H1 (cell line): ENCODE measurements at regions not wholly inside any gene's neighbourhood (a gene's known extent, or its start where the extent isn't known, plus 50 kb on each side); places are given as distances from the start of the nearest gene placed in this dataset.

Source experiments
- CTCF ChIA-PET: fragments of 300-600 bp; sonication (Branson Sonifier 250); formaldehyde crosslinking; loops from one replicate; lab custom pipeline; 2021; ENCODE audit not compliant: partially characterized antibody; lab: Charles Lee
- POLR2A ChIA-PET: fragments of 300-600 bp; sonication (Branson Sonifier 250); formaldehyde crosslinking; loops from one replicate; lab custom pipeline; 2021; ENCODE audit warnings: inconsistent platforms; ENCODE audit not compliant: partially characterized antibody; lab: Charles Lee
- DNase-seq, 2 experiments: peaks; one replicate each; pipeline versions ENCODE4 v3.0.0 to v3.0.0-alpha.2; 2010 to 2022; ENCODE audit warnings: low spot score in 2 of 2, low read depth in 1 of 2, mixed read lengths in 1 of 2
- FAIRE-seq: peaks from 2 replicates; lab custom pipeline; 2011; peaks lifted over from hg19 to GRCh38; lab: Jason Lieb, UNC
- H2AFZ ChIP-seq: 2 replicates; pipeline ENCODE4 v1.8.1; 2012; ENCODE audit warnings: low read length, inconsistent platforms
- H2AK5ac ChIP-seq: 2 replicates; pipeline ENCODE4 v1.6.1; 2013; ENCODE audit warnings: low read depth, low read length
- H2BK120ac ChIP-seq: replicated peaks from 2 replicates; pipeline ENCODE3; 2013; ENCODE audit warnings: low read depth, low read length, inconsistent platforms
- H2BK12ac ChIP-seq: 2 replicates; pipeline ENCODE4 v1.6.1; 2013; ENCODE audit warnings: low read depth, low read length
- H2BK15ac ChIP-seq: 2 replicates; pipeline ENCODE4 v1.6.1; 2013; ENCODE audit warnings: low read length
- H2BK20ac ChIP-seq: 2 replicates; pipeline ENCODE4 v1.6.1; 2013; ENCODE audit warnings: low read length
- H2BK5ac ChIP-seq: 2 replicates; pipeline ENCODE4 v1.6.1; 2013; ENCODE audit warnings: low read depth, low read length
- H3K14ac ChIP-seq: 2 replicates; pipeline ENCODE4 v1.6.1; 2013; ENCODE audit warnings: inconsistent platforms; ENCODE audit not compliant: insufficient read length
- H3K18ac ChIP-seq: 2 replicates; pipeline ENCODE4 v1.6.1; 2013; ENCODE audit warnings: low read length; ENCODE audit errors: extremely low read depth
- H3K23ac ChIP-seq: 2 replicates; pipeline ENCODE4 v1.6.1; 2013; ENCODE audit warnings: inconsistent platforms; ENCODE audit not compliant: insufficient read length
- H3K23me2 ChIP-seq: 2 replicates; pipeline ENCODE4 v1.6.1; 2013; ENCODE audit warnings: low read depth, low read length
- H3K27ac ChIP-seq: 2 replicates; pipeline ENCODE4 v1.6.1; 2011; ENCODE audit warnings: low read depth, low read length, inconsistent platforms
- H3K27me3 ChIP-seq, 4 experiments: replicated peaks in 1 of 4; 1 replicate in 1 of 4; 2 replicates in 3 of 4; pipeline versions ENCODE4 v1.6.1 to v1.8.1; 2011 to 2013; ENCODE audit warnings: low read length in 3 of 4, mild to moderate bottlenecking in 3 of 4, inconsistent platforms in 2 of 4, mixed read lengths in 2 of 4, moderate library complexity in 1 of 4; ENCODE audit not compliant: control insufficient read depth in 3 of 4, insufficient read depth in 3 of 4; ENCODE audit errors: extremely low read depth in 1 of 4
- H3K36me3 ChIP-seq, 4 experiments: 2 replicates each; pipeline versions ENCODE4 v1.6.1 to v1.8.1; 2011 to 2013; ENCODE audit warnings: mild to moderate bottlenecking in 4 of 4, low read length in 3 of 4, moderate library complexity in 2 of 4, control low read depth in 1 of 4, inconsistent platforms in 1 of 4; ENCODE audit not compliant: insufficient read depth in 4 of 4, control insufficient read depth in 2 of 4
- H3K4ac ChIP-seq: replicated peaks from 2 replicates; pipeline ENCODE3; 2013; ENCODE audit warnings: low read length, low read depth, mixed read lengths, inconsistent platforms; ENCODE audit not compliant: insufficient read length
- H3K4me1 ChIP-seq, 4 experiments: replicated peaks in 1 of 4; 1 replicate in 1 of 4; 2 replicates in 3 of 4; pipeline versions ENCODE4 v1.6.1 to v1.8.1; 2011 to 2013; ENCODE audit warnings: low read length in 3 of 4, inconsistent platforms in 2 of 4, mixed read lengths in 1 of 4; ENCODE audit not compliant: insufficient read depth in 4 of 4, control insufficient read depth in 3 of 4
- H3K4me2 ChIP-seq, 2 experiments: 2 replicates each; pipeline versions ENCODE4 v1.6.1 to v1.8.1; 2011 to 2013; ENCODE audit warnings: low read depth in 2 of 2, low read length in 2 of 2, control low read depth in 1 of 2, inconsistent platforms in 1 of 2, mild to moderate bottlenecking in 1 of 2; ENCODE audit not compliant: insufficient read depth in 1 of 2
- H3K4me3 ChIP-seq, 4 experiments: fragments of 200-600, 300-600 bp in 1 of 4; sonication (generic), shearing (Covaris generic), sonication (Bioruptor Twin) in 1 of 4; 2 replicates each; pipeline versions ENCODE4 v1.5.1 to v1.8.1; 2011 to 2016; ENCODE audit warnings: low read length in 4 of 4, low read depth in 3 of 4, control low read depth in 2 of 4, inconsistent platforms in 2 of 4, mild to moderate bottlenecking in 2 of 4, mixed read lengths in 1 of 4, moderate library complexity in 1 of 4; ENCODE audit not compliant: insufficient read depth in 2 of 4; ENCODE audit errors: extremely low read depth in 1 of 4
- H3K56ac ChIP-seq: replicated peaks from 2 replicates; pipeline ENCODE3; 2013; ENCODE audit warnings: low read depth, mild to moderate bottlenecking, mixed read lengths, low read length, inconsistent platforms; ENCODE audit not compliant: insufficient read length
- H3K79me1 ChIP-seq: 2 replicates; pipeline ENCODE4 v1.6.1; 2013; ENCODE audit warnings: low read depth, low read length, control low read depth
- H3K79me2 ChIP-seq, 2 experiments: 2 replicates each; pipeline versions ENCODE4 v1.6.1 to v1.8.1; 2012 to 2013; ENCODE audit warnings: low read length in 2 of 2, mild to moderate bottlenecking in 2 of 2, inconsistent platforms in 1 of 2; ENCODE audit not compliant: insufficient read depth in 2 of 2, control insufficient read depth in 1 of 2
- H3K9ac ChIP-seq, 4 experiments: replicated peaks in 1 of 4; 1 replicate in 1 of 4; 2 replicates in 3 of 4; pipeline versions ENCODE4 v1.6.1 to v1.8.1; 2011 to 2013; ENCODE audit warnings: low read depth in 3 of 4, low read length in 3 of 4, control low read depth in 2 of 4, mild to moderate bottlenecking in 2 of 4, moderate library complexity in 2 of 4, inconsistent platforms in 1 of 4; ENCODE audit errors: extremely low read depth in 1 of 4
- H3K9me3 ChIP-seq, 2 experiments: 2 replicates each; pipeline versions ENCODE4 v1.6.1 to v1.8.1; 2012 to 2013; ENCODE audit warnings: mild to moderate bottlenecking in 2 of 2, moderate library complexity in 2 of 2, control low read depth in 1 of 2, inconsistent platforms in 1 of 2, low read depth in 1 of 2, low read length in 1 of 2, mixed read lengths in 1 of 2; ENCODE audit not compliant: insufficient read depth in 2 of 2
- H4K20me1 ChIP-seq, 2 experiments: replicated peaks in 1 of 2; 2 replicates each; pipeline versions ENCODE3 to v1.8.1; 2011 to 2013; ENCODE audit warnings: inconsistent platforms in 2 of 2, low read length in 2 of 2, mild to moderate bottlenecking in 1 of 2; ENCODE audit not compliant: insufficient read depth in 2 of 2, control insufficient read depth in 1 of 2
- H4K5ac ChIP-seq: 2 replicates; pipeline ENCODE4 v1.6.1; 2013; ENCODE audit warnings: low read length, low read depth, mixed read lengths, inconsistent platforms; ENCODE audit not compliant: insufficient read length
- H4K8ac ChIP-seq: 2 replicates; pipeline ENCODE4 v1.8.0; 2013; ENCODE audit warnings: mild to moderate bottlenecking, moderate library complexity, low read length, inconsistent platforms; ENCODE audit not compliant: insufficient read depth; ENCODE audit errors: extremely low read depth
- H4K91ac ChIP-seq: replicated peaks from 2 replicates; pipeline ENCODE3; 2013; ENCODE audit warnings: low read length, mixed read lengths, inconsistent platforms; ENCODE audit not compliant: insufficient read length
- ATF3 ChIP-seq: IDR thresholded peaks from 2 replicates; pipeline ENCODE4 v1.6.1; 2011; ENCODE audit warnings: low read depth, mild to moderate bottlenecking, low read length; ENCODE audit not compliant: insufficient read depth
- CBX5 ChIP-seq: fragments of 300-800, 300-1000 bp; sonication (generic); IDR thresholded peaks from 2 replicates; pipeline ENCODE4 v1.7.1; 2016; ENCODE audit warnings: antibody characterized with exemption, low read length, low read depth
- CBX8 ChIP-seq: fragments of 300-800, 300-1000 bp; sonication (generic); IDR thresholded peaks from 2 replicates; pipeline ENCODE4 v1.7.1; 2016; ENCODE audit warnings: low read depth, low read length, borderline replicate concordance
- CHD1 ChIP-seq: IDR thresholded peaks from 2 replicates; pipeline ENCODE4 v1.6.1; 2012; ENCODE audit warnings: low read depth, low read length, improper control_type of control experiment
- CREB1 ChIP-seq: IDR thresholded peaks from 2 replicates; pipeline ENCODE4 v1.6.1; 2012; ENCODE audit warnings: inconsistent platforms
- EP300 ChIP-seq, 2 experiments: IDR thresholded peaks; 1 replicate in 1 of 2; 2 replicates in 1 of 2; pipeline ENCODE4 v1.6.1; 2011 to 2012; ENCODE audit warnings: low read depth in 2 of 2, low read length in 2 of 2, mild to moderate bottlenecking in 2 of 2, borderline replicate concordance in 1 of 2, inconsistent platforms in 1 of 2, moderate library complexity in 1 of 2
- GTF2F1 ChIP-seq: IDR thresholded peaks from 2 replicates; pipeline ENCODE4 v1.6.1; 2012; ENCODE audit warnings: low read depth, low read length, improper control_type of control experiment, borderline replicate concordance
- MAX ChIP-seq: IDR thresholded peaks from 2 replicates; pipeline ENCODE4 v1.6.1; 2012; ENCODE audit warnings: inconsistent platforms
- POLR2A ChIP-seq, 2 experiments: IDR thresholded peaks; 1 replicate in 1 of 2; 2 replicates in 1 of 2; pipeline ENCODE4 v1.6.1; 2011; ENCODE audit warnings: low read depth in 2 of 2, low read length in 2 of 2, mild to moderate bottlenecking in 2 of 2; ENCODE audit errors: control extremely low read depth in 1 of 2
- POLR2AphosphoS5 ChIP-seq: IDR thresholded peaks from 2 replicates; pipeline ENCODE4 v1.6.1; 2011; ENCODE audit warnings: low read depth, low read length
- RAD21 ChIP-seq, 2 experiments: IDR thresholded peaks in 1 of 2; conservative IDR thresholded peaks in 1 of 2; 2 replicates each; pipeline ENCODE4 v1.6.1; 2011; ENCODE audit warnings: low read depth in 2 of 2, low read length in 2 of 2, improper control_type of control experiment in 1 of 2, inconsistent platforms in 1 of 2, mild to moderate bottlenecking in 1 of 2, moderate library complexity in 1 of 2
- RBBP5 ChIP-seq: IDR thresholded peaks from 2 replicates; pipeline ENCODE4 v1.7.1; 2012; ENCODE audit warnings: low read depth, mild to moderate bottlenecking, inconsistent platforms, low read length, moderate library complexity, borderline replicate concordance
- SP2 ChIP-seq: IDR thresholded peaks from 2 replicates; pipeline ENCODE4 v1.6.1; 2012; ENCODE audit warnings: mild to moderate bottlenecking, low read length, inconsistent platforms
- TEAD4 ChIP-seq: IDR thresholded peaks from 2 replicates; pipeline ENCODE4 v1.6.1; 2012; ENCODE audit warnings: low read depth, low read length, inconsistent platforms, mixed read lengths

- Histone ChIP-seq H3K9ac (no peak overlapping the region), H3K14ac (no peak overlapping the region), H2BK20ac (no peak overlapping the region), H3K4ac (no peak overlapping the region), H2AK5ac (no peak overlapping the region), H3K27me3 (peaks cover 9 to 53% (median 29%) of the 10 kb centered on the region in 4 experiments), H3K79me2 (no peaks in the 10 kb centered on the region), H3K56ac (no peak overlapping the region), H3K79me1 (no peaks in the 10 kb centered on the region), H4K20me1 (peaks cover 0 to 4% of the 10 kb centered on the region in 2 experiments), H3K18ac (no peak overlapping the region), H3K36me3 (no peaks in the 10 kb centered on the region), H3K27ac (no peak overlapping the region), H2BK120ac (no peak overlapping the region), H2BK15ac (no peak overlapping the region), H3K4me1 (no peaks in the 10 kb centered on the region), H2BK12ac (no peak overlapping the region), H3K4me3 (no peak overlapping the region), H2AFZ (no peak overlapping the region), H3K23ac (no peak overlapping the region), H2BK5ac (no peak overlapping the region), H4K91ac (no peak overlapping the region), H3K4me2 (no peak overlapping the region), H3K23me2 (no peaks in the 10 kb centered on the region), H3K9me3 (no peaks in the 10 kb centered on the region), H4K8ac (no peak overlapping the region), H4K5ac (no peak overlapping the region)
- ChIA-PET POLR2A (no interaction called here), CTCF (no interaction called here)
- FAIRE-seq (no peak), DNase-seq (no peak)
- TF ChIP-seq CHD1 (no peak), MAX (no peak), GTF2F1 (no peak), CBX5 (no peak), ATF3 (no peak), CREB1 (no peak), POLR2AphosphoS5 (no peak), SP2 (no peak), POLR2A (IDR thresholded peaks at IDR 0.05; ENCODE audit: control extremely low read depth in 1 of 2, low read depth in 2 of 2, low read length in 2 of 2) (no peak), RBBP5 (no peak), EP300 (IDR thresholded peaks at IDR 0.05; ENCODE audit: borderline replicate concordance in 1 of 2, low read depth in 2 of 2, low read length in 2 of 2) (no peak), CBX8 (no peak), RAD21 (IDR thresholded peaks at IDR 0.05 in 1 of 2, conservative IDR thresholded peaks at IDR 0.05 in 1 of 2; ENCODE audit: low read depth in 2 of 2, low read length in 2 of 2) (no peak), TEAD4 (no peak)
These were observed 61.3 kb upstream of the MTAP start for GRCh38 chr9:21741151-21741550.
